PC-9 (cell line): ENCODE measurements at regions not wholly inside any gene's neighbourhood (a gene's known extent, or its start where the extent isn't known, plus 50 kb on each side); places are given as distances from the start of the nearest gene placed in this dataset.

Source experiments
- BruUV-seq: library from RNA; stranded (reverse); fragments of 400-500 nt; replicated peaks from 2 replicates; lab custom pipeline; 2021; lab: Mats Ljungman, UMichigan
- CTCF ChIA-PET: fragments of 300-600 bp; sonication (Branson Sonifier 250); formaldehyde crosslinking; loops from one replicate; lab custom pipeline; 2022; ENCODE audit warnings: antibody characterized with exemption; lab: Charles Lee
- POLR2A ChIA-PET: fragments of 300-600 bp; sonication (Branson Sonifier 250); formaldehyde crosslinking; loops from one replicate; lab custom pipeline; 2022; ENCODE audit warnings: antibody characterized with exemption; ENCODE audit not compliant: unreplicated experiment; lab: Charles Lee
- DNase-seq, 2 experiments: peaks; one replicate each; pipeline versions ENCODE4 v3.0.0 to v3.0.0-alpha.2; 2015 to 2022; ENCODE audit warnings: mixed read lengths in 1 of 2
- H2AFZ ChIP-seq: fragments of 200-600 bp; sonication (generic); 2 replicates; pipeline ENCODE4 v1.8.1; 2017; ENCODE audit warnings: antibody characterized with exemption
- H3F3A ChIP-seq: fragments of 200-600 bp; sonication (generic); 2 replicates; pipeline ENCODE4 v1.8.1; 2017; ENCODE audit warnings: antibody characterized with exemption, mild to moderate bottlenecking, low read depth; ENCODE audit not compliant: insufficient read depth
- H3K27ac ChIP-seq: fragments of 200-600 bp; sonication (generic); 2 replicates; pipeline ENCODE4 v1.6.1; 2016; ENCODE audit warnings: mixed run types
- H3K27me3 ChIP-seq: fragments of 200-600 bp; sonication (generic); 2 replicates; pipeline ENCODE4 v1.6.1; 2016; ENCODE audit warnings: low read depth, mixed run types; ENCODE audit not compliant: insufficient read depth
- H3K36me3 ChIP-seq: fragments of 200-600 bp; sonication (generic); 2 replicates; pipeline ENCODE4 v1.6.1; 2016; ENCODE audit warnings: low read depth, mixed run types
- H3K4me1 ChIP-seq: fragments of 200-600 bp; sonication (generic); replicated peaks from 2 replicates; pipeline ENCODE4 v1.6.1; 2016; ENCODE audit warnings: mixed run types; ENCODE audit not compliant: insufficient read depth
- H3K4me2 ChIP-seq: fragments of 200-600 bp; sonication (generic); 2 replicates; pipeline ENCODE4 v1.6.1; 2017; ENCODE audit warnings: mixed run types
- H3K4me3 ChIP-seq: fragments of 200-600 bp; sonication (generic); 2 replicates; pipeline ENCODE4 v1.6.1; 2016; ENCODE audit warnings: mixed run types
- H3K79me2 ChIP-seq: fragments of 200-600 bp; sonication (generic); 2 replicates; pipeline ENCODE4 v1.6.1; 2017; ENCODE audit warnings: low read depth, mixed run types
- H3K9me2 ChIP-seq: fragments of 200-600 bp; sonication (generic); 2 replicates; pipeline ENCODE4 v1.8.1; 2017; ENCODE audit warnings: mild to moderate bottlenecking; ENCODE audit not compliant: insufficient read depth
- H3K9me3 ChIP-seq: fragments of 200-600 bp; sonication (generic); 2 replicates; pipeline ENCODE4 v1.8.1; 2016; ENCODE audit warnings: low read depth; ENCODE audit not compliant: insufficient read depth
- H4K20me1 ChIP-seq: fragments of 200-600 bp; sonication (generic); 2 replicates; pipeline ENCODE4 v1.8.1; 2017; ENCODE audit not compliant: insufficient read depth
- EZH2 ChIP-seq: fragments of 200-600 bp; sonication (generic); IDR thresholded peaks from 2 replicates; pipeline ENCODE4 v1.8.0; 2017; ENCODE audit warnings: antibody characterized with exemption, low read depth
- intact Hi-C: fragments of 100-400 bp; cut with micrococcal nuclease; formaldehyde crosslinking; loops from one replicate; pipeline ENCODE4 v1.10.0; 2022; ENCODE audit not compliant: unreplicated experiment
- TF ChIP-seq, protein P1 (sequence below): fragments of 200-600 bp; sonication (generic); conservative IDR thresholded peaks from 2 replicates; pipeline ENCODE4 v1.6.1; 2017; ENCODE audit warnings: mixed run types, antibody characterized with exemption, mild to moderate bottlenecking, moderate library complexity

DNA sequence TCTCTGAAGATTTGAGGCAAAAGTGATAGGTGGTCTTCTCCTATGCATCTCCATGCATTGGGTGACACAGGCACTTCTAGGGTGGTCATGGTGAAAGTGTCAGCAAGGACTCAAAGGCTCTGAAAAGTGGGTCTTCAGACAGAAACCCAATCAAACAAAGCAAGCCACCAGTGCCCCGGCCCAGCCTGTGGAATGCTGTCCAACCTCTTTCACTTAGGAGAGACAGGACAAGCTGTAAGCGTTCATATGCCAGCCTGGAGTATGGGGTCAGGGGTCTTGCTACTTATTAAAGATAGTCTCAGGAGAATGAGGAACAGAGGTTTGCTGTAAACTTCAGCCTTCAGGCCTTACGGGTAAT lies 324.5 kb downstream of the GADD45G start:
- intact Hi-C loops = no loop called here
- no peak overlapping the region for H3K4me2 ChIP-seq

DNA sequence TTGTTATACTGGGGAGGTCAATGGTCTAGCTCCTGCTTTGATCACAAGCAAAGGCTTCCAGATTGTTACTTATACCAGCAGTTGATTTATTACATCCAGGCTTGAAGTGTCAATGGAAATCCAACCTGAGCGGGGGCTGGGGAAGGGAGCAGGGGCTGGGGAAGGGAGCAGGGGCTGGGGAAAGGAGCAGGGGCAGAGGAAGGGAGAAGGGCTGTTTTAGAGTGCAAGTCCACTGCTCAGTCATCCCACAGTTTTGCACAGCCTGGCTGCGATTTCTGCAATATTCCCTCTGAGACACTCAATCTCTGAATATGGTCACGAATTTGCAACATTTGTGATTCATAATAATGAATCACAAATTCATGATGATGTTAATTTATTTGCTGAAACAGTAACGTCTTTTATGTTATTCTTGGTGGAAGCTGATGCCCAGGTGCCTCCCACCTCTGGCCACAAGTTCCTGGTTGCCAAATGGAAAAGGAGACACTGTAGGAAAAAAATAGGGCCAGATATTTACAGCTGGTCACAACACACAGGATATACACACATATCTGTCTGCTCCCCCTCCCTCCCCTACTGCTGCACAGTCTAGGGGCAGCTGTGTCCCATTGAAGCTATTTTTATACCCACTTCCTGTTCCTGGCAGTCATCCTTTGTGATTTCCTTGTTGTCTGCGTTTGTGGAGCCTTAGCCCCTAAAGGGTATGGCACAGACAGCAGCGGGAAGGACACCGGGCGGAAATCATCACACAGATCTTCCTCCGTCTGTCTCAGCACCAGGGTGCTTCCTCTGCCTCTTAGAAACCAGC lies 325.1 kb downstream of the GADD45G start:
- no peak for DNase-seq
- Histone ChIP-seq H3K4me2 (no peak overlapping the region), H3K9me2 (no peaks in the 10 kb centered on the region), H3F3A (no peaks in the 10 kb centered on the region), H3K4me3 (no peak overlapping the region), H3K27ac (no peak overlapping the region), H3K4me1 (no peaks in the 10 kb centered on the region), H3K36me3 (no peaks in the 10 kb centered on the region), H3K27me3 (peaks cover 81% of the 10 kb centered on the region), H3K9me3 (no peaks in the 10 kb centered on the region), H3K79me2 (no peaks in the 10 kb centered on the region), H2AFZ (no peak overlapping the region), H4K20me1 (no peaks in the 10 kb centered on the region)
- no TSS peak for BruUV-seq
- ChIA-PET POLR2A (no interaction called here), CTCF (no interaction called here)
- intact Hi-C loops = no loop called here
- TF ChIP-seq, protein P1, sequence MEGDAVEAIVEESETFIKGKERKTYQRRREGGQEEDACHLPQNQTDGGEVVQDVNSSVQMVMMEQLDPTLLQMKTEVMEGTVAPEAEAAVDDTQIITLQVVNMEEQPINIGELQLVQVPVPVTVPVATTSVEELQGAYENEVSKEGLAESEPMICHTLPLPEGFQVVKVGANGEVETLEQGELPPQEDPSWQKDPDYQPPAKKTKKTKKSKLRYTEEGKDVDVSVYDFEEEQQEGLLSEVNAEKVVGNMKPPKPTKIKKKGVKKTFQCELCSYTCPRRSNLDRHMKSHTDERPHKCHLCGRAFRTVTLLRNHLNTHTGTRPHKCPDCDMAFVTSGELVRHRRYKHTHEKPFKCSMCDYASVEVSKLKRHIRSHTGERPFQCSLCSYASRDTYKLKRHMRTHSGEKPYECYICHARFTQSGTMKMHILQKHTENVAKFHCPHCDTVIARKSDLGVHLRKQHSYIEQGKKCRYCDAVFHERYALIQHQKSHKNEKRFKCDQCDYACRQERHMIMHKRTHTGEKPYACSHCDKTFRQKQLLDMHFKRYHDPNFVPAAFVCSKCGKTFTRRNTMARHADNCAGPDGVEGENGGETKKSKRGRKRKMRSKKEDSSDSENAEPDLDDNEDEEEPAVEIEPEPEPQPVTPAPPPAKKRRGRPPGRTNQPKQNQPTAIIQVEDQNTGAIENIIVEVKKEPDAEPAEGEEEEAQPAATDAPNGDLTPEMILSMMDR = no peak
- no peak for TF ChIP-seq EZH2

More for the DNA sequence above, 324.5 kb downstream of the GADD45G start:
- H2AFZ ChIP-seq = no peak overlapping the region
- no peaks in the 10 kb centered on the region for H3K9me2 ChIP-seq
- H3K4me3 ChIP-seq = no peak overlapping the region
- H3F3A ChIP-seq = no peaks in the 10 kb centered on the region
- H3K27ac ChIP-seq = no peak overlapping the region
- DNase-seq = no peak
- TF ChIP-seq, protein P1 = no peak
- no peak for TF ChIP-seq EZH2
- H3K36me3 ChIP-seq = no peaks in the 10 kb centered on the region
- POLR2A ChIA-PET = no interaction called here
- no peaks in the 10 kb centered on the region for H3K79me2 ChIP-seq
- no peaks in the 10 kb centered on the region; the same call in 1 of the 2 replicates for H3K9me3 ChIP-seq
- H3K4me1 ChIP-seq = no peaks in the 10 kb centered on the region
- H3K27me3 ChIP-seq = peaks cover 81% of the 10 kb centered on the region
- H4K20me1 ChIP-seq = no peaks in the 10 kb centered on the region
- BruUV-seq = no TSS peak
- CTCF ChIA-PET = no interaction called here

DNA sequence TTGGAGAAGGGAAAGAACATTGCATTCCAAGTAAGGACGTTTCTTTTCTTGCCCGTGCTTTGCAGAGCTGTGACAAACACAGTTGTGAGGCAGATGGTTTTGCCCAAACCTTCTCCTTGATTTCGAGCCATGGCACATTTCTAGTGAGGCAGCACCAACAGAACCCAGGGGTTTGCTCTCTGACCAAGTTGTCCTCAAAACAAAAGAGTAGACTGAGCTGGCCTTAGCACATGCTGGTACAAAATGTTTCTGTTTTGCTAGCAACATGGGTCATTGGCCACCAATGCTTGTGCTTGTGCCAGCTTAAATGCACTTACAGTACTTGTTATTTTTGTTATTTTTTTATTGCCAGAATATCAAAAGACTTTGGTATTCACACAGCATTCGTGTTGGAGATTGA lies 328.8 kb downstream of the GADD45G start:
- H3K4me3 ChIP-seq = no peak overlapping the region
- no peaks in the 10 kb centered on the region for H3K9me2 ChIP-seq
- no peaks in the 10 kb centered on the region for H3K4me1 ChIP-seq
- ChIA-PET POLR2A (no interaction called here), CTCF (no interaction called here)
- BruUV-seq = no TSS peak
- DNase-seq = no peak
- no peak overlapping the region for H2AFZ ChIP-seq
- H3K27me3 ChIP-seq = peaks cover 89% of the 10 kb centered on the region
- no peaks in the 10 kb centered on the region for H3K79me2 ChIP-seq
- intact Hi-C loops = no loop called here
- no peaks in the 10 kb centered on the region for H3K9me3 ChIP-seq
- no peaks in the 10 kb centered on the region for H4K20me1 ChIP-seq
- no peaks in the 10 kb centered on the region for H3F3A ChIP-seq
- H3K36me3 ChIP-seq = no peaks in the 10 kb centered on the region
- no peak overlapping the region for H3K27ac ChIP-seq
- TF ChIP-seq EZH2 = no peak
- TF ChIP-seq, protein P1 = no peak
- H3K4me2 ChIP-seq = no peak overlapping the region
